Stimulated activated CD4-positive, alpha-beta T cell treated with anti-CD3 and anti-CD28 coated beads, Interleukin-15, amount 100 ng/mL, for 48 hours (primary cell): ENCODE measurements at regions not wholly inside any gene's neighbourhood (a gene's known extent, or its start where the extent isn't known, plus 50 kb on each side); places are given as distances from the start of the nearest gene placed in this dataset.

Experiments
- DNase-seq, 2 donors: peaks; one replicate each; pipeline ENCODE4 v3.0.0-alpha.2; 2020; ENCODE audit warnings: low read depth in 2 of 2

- DNase-seq, result no peak
Measured at GRCh38 chrX:25219480-25219879, 203.7 kb upstream of the ARX start.

GRCh38 chrX:25213611-25214010, 197.8 kb upstream of the ARX start:
- no peak for DNase-seq

- no peak for DNase-seq
Measured at GRCh38 chrX:25207803-25208475, 192.2 kb upstream of the ARX start.

GRCh38 chrX:25206778-25207177, 191.0 kb upstream of the ARX start:
- DNase-seq, result no peak

GRCh38 chrX:25204182-25204581, 188.4 kb upstream of the ARX start:
- no peak for DNase-seq

- no peak for DNase-seq
Measured at GRCh38 chrX:25202827-25203226, 187.1 kb upstream of the ARX start.

- DNase-seq, result no peak
Measured at GRCh38 chrX:25198891-25199290, 183.1 kb upstream of the ARX start.

GRCh38 chrX:25198253-25198652, 182.5 kb upstream of the ARX start:
- DNase-seq, result no peak

GRCh38 chrX:25196221-25196620, 180.5 kb upstream of the ARX start:
- DNase-seq, result no peak

- DNase-seq, result no peak
Measured at GRCh38 chrX:25191403-25191802, 175.6 kb upstream of the ARX start.

- no peak for DNase-seq
Measured at GRCh38 chrX:25181775-25182174, 166.0 kb upstream of the ARX start.

GRCh38 chrX:25180242-25180641, 164.5 kb upstream of the ARX start:
- DNase-seq, result no peak

- DNase-seq, result no peak
Measured at GRCh38 chrX:25178555-25178954, 162.8 kb upstream of the ARX start.

- DNase-seq, result no peak
Measured at GRCh38 chrX:25175743-25176142, 160.0 kb upstream of the ARX start.

GRCh38 chrX:25175171-25175570, 159.4 kb upstream of the ARX start:
- DNase-seq, result no peak

GRCh38 chrX:25166546-25166945, 150.8 kb upstream of the ARX start:
- DNase-seq, result no peak

- DNase-seq, result no peak
Measured at GRCh38 chrX:25166145-25166544, 150.4 kb upstream of the ARX start.

- no peak for DNase-seq
Measured at GRCh38 chrX:25158635-25159034, 142.9 kb upstream of the ARX start.

GRCh38 chrX:25156832-25157231, 141.1 kb upstream of the ARX start:
- DNase-seq, result no peak

- DNase-seq, result no peak
Measured at GRCh38 chrX:25156323-25156722, 140.6 kb upstream of the ARX start.

GRCh38 chrX:25154168-25154567, 138.4 kb upstream of the ARX start:
- DNase-seq, result no peak

- no peak for DNase-seq
Measured at GRCh38 chrX:25151749-25152148, 136.0 kb upstream of the ARX start.

- DNase-seq, result peak; percentile 2 to 13
Measured at GRCh38 chrX:25144043-25144940, 128.5 kb upstream of the ARX start.
